Left cardiac atrium (tissue), 4 donors: ENCODE measurements at regions not wholly inside any gene's neighbourhood (a gene's known extent, or its start where the extent isn't known, plus 50 kb on each side); places are given as distances from the start of the nearest gene placed in this dataset.

Source experiments
- ATAC-seq, 2 donors: fragments of 200-7000 bp; cut with Tn5 transposase; one replicate each; pipeline ENCODE4 v1.9.1; 2020; ENCODE audit warnings: mild to moderate bottlenecking in 2 of 2, moderate library complexity in 2 of 2
- DNase-seq: peaks from one replicate; pipeline ENCODE4 v3.0.0-alpha.2; 2020
- intact Hi-C, 2 donors: fragments of 100-400 bp; cut with DNase I; formaldehyde crosslinking; loops; one replicate each; pipeline versions ENCODE4 v1.14.1 to v1.15.1; 2022 to 2023
- donor health status: DM: no; HTN: yes; CAD: no.
- donor health status: DM: no; HTN: yes; CAD: no; lungs with severe emphysema.
- donor health status: DM: yes; HTN: yes; CAD: no.
- donor health status: Dilated cardiomyopathy.

DNA sequence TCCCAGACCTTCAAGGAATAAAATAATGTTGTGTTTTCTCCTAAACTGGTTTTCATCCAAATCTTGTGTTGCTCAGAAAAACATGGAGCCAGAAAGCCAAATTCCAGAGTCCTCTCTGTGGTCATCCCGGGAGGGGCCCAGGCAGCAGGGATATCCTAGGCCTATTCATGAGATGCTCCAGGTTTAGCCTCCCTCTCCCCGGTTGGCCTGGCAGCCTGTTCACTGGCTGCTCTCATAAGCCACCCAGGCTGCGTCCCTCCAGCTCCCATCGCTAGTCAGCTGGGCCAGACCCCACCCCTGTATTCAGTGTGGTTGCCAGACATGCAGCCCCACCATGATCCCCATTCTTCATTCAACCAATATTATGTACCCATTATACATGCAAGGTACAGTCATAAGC, 113.4 kb upstream of the F3 start:
- ATAC-seq: no peak
- intact Hi-C loops: loop anchor here (5.0 to 10.0 kb wide), 2 partner anchors 118 to 120 kb away; no protein-coding TSS in a partner anchor
- no peak for DNase-seq

DNA sequence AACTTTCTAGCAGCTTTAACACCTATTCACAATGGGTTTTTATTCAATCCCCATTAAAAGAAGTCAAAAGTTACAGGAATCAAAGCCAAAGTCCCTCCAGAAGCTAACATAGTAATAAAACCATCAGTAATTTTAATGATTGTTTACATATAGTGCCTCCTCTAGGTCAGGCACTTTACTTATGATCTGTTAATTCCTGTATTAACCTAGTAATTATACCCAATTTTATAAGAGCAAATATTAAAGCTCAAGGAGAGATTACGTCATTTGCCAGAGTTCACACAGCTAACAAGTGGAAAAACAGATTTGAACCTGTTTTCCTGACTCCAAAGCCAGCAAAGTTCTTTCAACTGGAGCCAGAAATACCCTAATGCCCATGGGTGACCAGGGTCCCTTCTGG, 112.9 kb upstream of the F3 start:
- no peak for DNase-seq
- no peak for ATAC-seq
- intact Hi-C loops: loop anchor here (5.0 to 10.0 kb wide), 2 partner anchors 117 to 120 kb away; no protein-coding TSS in a partner anchor

DNA sequence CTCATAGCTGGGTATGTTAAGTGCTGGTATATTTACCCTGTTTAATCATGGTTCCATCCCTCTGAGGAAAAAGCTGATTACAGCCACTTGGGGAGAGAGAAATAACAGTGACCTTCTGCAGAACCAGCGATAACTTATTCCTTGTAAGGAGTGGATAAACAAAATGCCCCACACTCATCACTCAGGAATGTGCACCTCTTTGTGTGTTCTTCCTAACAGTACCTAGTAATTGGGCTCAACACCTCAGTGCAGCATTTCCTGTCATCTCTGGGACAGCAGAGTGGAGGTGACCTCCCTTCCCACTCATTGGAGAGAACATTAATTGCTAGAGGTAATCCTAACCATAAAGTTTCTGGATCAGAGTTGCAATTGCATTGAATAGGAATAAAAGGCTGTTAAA, 112.5 kb upstream of the F3 start:
- ATAC-seq: peak; percentile 31 to 34

DNA sequence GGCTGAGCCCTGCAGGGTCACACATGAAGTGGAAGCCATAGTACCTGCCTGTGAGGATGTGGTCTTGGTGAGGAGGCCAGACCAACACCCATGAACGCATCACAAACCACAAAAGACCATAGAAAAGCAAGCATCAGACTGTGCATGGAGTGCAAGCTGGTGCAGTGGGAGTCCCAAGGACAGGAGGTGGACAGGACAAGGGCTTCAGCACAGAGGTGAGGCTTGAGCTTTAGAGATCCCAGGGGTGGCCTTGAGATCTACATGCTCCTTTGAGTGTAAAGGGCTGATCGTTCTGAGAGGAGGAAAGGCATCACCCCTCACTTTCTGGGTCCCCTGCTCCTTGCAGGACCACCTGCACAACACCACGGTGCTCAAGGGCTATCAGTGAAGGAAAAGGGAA, 111.9 kb upstream of the F3 start:
- ATAC-seq: no peak
- intact Hi-C loops: loop anchor here (5.0 to 10.0 kb wide), 2 partner anchors 116 to 119 kb away; no protein-coding TSS in a partner anchor
- DNase-seq: no peak

More for the DNA sequence above, 112.5 kb upstream of the F3 start:
- intact Hi-C loops: loop anchor here (5.0 to 10.0 kb wide), 2 partner anchors 117 to 119 kb away; no protein-coding TSS in a partner anchor
- no peak for DNase-seq

DNA sequence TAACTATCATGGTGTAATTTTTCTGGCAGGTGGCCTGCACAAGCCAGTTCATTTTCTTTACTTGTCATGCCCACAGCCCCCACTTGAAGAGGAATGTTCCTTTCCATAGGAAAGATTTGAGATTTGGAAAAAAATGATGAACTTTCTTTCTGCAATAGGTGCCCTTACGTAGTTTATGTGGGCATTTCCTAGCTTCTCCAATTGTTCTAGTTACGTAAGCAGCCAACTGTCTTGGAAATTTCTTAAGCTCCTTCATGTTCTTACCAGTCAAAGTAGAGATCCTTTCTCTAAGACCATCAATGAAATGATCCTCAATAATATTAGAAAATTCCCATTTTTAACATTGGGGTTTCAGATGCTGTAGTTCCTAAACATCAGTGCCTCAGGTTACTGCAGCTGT, 109.5 kb upstream of the F3 start:
- intact Hi-C loops: loop anchor here (5.0 to 10.0 kb wide), 2 partner anchors 114 to 116 kb away; no protein-coding TSS in a partner anchor
- no peak for DNase-seq
- no peak for ATAC-seq

DNA sequence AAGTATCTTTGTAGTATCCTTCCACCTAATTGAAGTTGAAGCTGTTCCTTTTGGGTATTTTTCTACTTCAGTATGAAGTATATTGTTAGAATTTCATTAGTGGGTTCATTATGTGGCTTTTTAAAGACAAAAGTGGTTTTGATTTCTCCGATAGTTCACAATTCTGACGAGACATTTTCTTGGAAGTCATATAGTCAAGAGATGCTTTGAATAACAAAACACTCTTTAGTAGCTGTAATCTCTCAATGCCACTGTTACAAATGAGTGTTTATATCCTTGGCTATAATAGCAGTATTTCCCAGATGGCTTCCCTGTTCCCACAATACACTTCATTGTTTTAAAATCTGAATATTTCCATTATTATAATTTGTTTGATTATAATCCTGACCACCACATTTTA, 108.7 kb upstream of the F3 start:
- DNase-seq (no peak), ATAC-seq (no peak)
- intact Hi-C loops: loop anchor here (5.0 to 10.0 kb wide), 2 partner anchors 113 to 116 kb away; no protein-coding TSS in a partner anchor

DNA sequence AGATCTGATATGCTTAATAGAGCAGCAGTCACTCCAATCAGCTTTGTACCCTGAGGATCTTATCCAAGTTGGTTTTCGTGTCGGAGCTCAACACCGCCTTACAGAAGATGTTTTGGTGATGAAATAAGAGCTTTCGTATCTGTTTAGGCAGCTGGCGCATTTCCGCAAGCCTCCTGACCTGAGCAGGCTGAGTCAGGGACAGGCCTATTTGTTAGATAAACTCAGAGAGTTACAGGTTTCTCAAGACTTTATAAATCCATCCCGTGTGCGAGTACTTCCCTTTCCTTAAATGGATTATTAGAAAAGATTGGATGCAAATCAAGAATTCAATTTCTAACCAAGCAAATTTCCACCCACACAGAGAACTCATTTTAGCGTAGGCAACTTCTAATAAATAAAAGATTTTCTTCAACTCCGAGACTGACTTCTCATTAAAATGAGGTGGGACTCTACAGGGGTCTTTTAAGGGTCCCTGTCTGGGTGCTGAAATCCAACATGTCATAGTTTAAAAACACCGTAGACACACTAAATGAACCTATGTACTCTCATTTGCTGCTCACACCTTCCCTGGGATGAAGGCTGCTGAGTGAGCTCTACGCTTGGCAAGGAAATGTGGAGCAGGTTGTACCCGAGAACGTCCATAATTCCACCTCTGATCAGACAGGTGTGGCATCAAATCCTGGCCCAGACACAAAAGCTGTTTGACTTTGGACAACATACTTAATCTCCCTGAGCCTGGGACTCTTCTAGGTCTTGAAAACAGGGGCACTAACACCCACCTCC, 106.9 kb upstream of the F3 start:
- DNase-seq: peak; percentile 62

DNA sequence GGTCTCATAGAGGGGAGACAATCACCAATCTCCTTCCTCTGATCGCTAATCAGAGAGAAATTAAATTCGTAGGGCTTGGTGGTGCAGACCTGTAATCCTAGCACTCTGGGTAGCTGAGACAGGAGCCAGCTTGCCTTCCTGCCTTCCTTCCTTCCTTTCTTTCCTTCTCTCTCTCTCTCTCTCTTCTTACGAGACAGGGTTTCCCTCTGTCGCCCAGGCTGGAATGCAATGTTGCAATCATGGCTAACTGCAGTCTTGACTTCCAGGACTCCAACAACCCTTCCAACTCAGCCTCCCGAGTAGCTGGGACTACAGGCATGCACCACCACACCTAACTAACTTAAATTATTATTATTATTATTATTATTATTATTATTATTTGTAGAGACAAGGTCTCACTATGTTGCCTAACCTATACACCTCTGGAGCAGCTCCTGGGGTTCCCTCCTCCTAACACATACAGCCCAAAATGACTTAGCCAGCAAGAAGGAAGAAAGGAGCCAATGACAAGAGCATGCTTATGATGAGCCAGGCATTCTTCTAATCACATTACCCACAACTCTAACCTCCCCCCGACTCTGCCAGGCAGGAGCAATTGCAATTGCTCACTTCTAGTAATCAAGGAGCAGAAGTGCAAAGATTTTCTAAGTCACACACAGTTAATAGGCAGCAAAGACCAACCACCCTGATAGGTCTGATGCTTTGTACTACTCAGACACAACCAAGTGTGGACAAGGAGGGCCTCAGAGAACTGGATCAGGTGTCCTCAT, 105.4 kb upstream of the F3 start:
- no peak for ATAC-seq
- intact Hi-C loops: no loop called here
- DNase-seq: no peak

More for the DNA sequence above, 106.9 kb upstream of the F3 start:
- intact Hi-C loops: no loop called here
- ATAC-seq: peak; percentile 68 to 96

DNA sequence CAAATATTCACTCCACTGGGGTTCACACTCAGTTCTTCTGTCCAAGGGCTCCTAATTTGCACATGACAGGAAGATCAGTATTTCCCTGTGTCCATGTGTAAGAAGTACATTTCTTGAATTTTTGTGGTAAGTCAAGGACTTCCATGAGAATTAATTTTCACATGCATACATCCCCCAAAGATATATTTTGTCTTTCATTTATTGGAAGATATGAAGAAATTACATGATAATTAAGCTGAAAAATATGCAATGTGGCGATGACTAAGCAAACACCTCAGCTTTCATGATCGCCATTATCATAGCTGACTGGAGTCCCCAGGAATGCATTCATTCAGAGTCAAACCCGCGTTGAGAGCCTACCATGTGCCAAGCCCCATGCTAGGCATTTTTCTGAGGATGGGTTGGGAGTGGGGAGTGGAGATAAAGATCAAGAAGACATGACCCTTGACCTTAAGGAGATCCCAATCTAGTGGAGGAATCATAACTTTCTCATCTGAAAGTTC, 104.6 kb upstream of the F3 start:
- DNase-seq (no peak), ATAC-seq (no peak)
- intact Hi-C loops: no loop called here

DNA sequence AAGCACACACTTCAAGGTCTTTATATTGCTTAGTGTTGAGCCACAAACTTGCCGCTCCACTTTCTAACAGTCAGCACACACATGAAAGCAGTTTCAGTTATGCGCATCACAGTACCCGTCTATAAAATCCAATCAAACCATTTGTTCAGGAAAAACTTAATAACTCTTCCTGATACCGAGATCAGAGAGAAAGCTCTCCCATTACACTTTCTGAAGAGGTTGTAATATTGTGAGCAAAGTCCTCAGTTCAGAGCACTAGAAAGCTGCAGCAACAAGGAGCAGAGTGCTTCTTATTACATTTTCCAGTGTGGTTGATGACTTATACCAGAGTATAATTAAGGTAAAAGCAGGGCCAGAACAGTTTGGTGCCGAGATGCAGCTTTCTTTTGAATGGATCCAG, 102.8 kb upstream of the F3 start:
- DNase-seq (no peak), ATAC-seq (no peak)
- intact Hi-C loops: no loop called here

DNA sequence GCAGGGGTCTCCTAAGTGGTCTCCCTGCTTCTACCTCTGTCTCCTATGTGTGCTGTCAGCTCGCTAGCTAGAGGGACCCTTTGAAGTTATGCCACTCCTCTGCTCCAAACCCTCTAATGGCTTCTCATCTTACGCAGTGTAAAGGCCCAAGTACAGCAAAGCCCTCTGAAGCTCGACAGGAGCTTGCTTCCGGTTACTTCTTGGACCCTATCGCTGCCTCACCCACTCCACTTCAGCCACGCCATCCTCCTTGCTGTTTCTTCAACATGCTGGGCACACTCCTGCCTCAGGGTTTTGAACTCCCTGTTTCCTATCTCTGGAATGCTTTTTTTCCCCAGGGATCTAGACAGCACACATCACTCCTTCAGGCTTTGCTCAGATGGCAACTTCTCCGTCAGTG, 102.3 kb upstream of the F3 start:
- intact Hi-C loops: no loop called here
- no peak for DNase-seq
- no peak for ATAC-seq

DNA sequence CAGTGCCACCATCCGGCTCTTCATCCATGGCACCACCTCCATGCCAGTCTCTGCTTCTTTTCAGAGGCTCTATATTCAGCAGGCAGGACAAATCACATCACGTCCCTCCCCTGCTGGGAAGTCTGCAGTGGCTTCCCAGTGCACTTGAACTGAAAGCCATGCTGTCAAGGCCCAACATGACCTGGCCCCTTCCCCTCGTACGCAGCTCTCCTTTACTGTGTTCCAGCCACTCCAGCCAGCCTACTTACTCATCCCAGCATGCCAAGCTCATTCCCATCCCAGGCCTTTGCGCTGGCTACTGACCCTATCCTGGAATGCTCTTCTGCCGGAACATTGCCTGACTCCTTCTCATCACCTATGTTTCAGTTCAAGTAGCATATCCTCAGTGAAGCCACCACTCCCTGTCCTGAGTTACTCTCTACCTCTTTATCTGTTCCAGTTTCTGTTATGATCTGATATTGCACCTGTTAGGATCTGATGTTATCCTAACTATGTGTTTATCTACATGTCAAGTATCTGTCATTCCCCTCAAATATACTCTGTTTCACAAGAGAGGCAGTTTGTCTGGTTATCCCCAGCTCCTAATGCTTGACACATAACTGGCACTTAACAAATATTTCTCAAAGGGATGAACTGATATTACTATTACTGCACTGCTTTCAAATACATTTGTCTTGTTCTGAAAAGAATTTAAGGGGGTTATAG, 101.2 kb upstream of the F3 start:
- intact Hi-C loops: no loop called here
- DNase-seq: no peak
- peak; percentile 57 to 83 for ATAC-seq

DNA sequence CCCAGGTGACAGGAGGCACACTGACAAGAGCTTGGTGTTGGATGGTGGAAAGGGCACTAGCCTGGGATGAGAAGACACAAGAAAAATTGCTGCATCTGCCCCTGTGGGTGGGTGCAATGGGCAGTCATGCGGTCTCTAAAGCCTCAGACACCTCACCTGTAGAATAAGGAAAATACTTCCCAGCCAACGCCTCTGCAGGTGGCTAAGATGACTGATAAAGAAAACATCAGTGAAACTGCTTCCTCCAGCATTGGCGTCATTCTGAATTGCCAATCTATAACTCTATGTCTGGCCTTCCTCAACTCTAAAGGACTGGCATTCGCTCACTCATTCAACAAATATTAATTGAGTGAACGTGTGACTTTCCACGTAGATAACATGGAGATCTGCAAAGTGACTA, 100.4 kb upstream of the F3 start:
- DNase-seq (no peak), ATAC-seq (no peak)
- intact Hi-C loops: no loop called here

DNA sequence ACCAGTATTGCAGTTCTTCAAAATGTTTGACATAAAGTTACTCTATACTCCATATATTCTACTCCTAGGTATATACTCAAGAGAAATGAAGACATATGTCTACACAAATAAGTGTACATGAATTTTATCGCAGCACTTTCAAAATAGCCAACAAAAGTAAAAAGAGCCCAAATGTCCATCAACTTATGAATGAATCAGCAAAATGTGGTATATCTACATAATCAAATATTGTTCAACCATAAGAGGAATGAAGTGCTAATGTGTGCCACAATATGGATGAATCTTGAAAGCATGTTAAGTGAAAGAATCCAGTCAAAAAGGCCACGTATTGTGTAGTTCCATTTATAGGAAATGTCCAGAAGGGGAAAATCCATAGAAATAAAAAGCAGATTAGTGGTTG, 98.6 kb upstream of the F3 start:
- no peak for ATAC-seq
- no peak for DNase-seq
- intact Hi-C loops: no loop called here

DNA sequence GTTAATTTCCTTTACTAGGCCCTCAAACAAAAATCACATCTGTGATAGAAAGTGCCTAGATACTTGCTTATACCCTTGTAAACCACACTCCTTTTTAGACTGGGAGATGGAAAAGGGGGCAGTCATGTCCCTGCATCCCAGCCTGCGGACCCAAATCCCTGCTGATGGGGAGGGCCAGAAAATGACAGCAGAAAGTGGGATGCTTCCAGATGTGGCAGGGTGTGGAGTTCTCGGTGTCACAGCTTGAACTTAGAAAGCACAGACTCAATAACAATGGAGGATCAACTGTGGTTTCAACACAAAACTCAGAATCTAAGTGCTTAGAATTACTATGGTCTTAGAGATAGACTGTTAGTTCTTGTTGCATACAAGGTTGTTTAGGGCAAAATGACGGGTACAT, 95.6 kb upstream of the F3 start:
- DNase-seq: no peak
- ATAC-seq: no peak
- intact Hi-C loops: no loop called here

DNA sequence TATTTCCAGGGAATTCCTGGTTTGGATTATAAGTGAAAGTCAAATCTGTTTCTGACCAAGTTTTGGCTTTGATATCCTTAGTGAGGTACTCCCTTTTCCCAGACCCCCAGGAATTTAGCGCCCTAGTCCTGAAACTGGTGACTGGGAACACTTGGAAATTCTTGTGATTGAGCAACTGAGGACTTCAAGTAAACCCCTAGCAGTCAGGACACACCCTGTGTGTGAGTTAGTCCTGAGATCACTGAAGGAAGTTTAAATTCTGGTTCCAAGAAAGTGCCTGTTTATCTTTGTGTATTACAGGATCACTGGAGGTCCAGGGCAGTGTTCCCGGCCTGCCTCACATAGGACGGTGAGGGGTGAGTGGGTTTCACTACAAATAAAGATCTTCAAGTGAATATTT, 95.1 kb upstream of the F3 start:
- DNase-seq (no peak), ATAC-seq (no peak)
- intact Hi-C loops: no loop called here

DNA sequence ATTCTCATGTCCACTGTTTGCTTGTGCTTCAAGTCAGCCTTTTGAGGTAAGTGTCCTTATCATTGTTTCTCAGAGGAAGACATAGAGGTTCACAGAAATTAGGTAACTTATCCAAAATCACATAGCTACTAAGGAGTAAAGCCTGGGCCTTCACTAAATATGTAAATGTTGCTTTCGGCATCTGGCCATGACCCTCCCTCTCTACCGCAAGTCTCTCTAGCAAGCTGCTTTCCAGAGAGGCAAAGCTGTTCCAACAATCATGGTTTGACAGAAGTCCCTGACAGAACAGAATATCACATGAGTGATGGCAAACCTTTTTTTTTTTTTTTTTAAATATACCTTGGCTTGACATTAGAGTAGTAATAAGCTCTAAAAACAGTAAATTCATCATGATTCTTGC, 94.5 kb upstream of the F3 start:
- intact Hi-C loops: no loop called here
- no peak for ATAC-seq
- no peak for DNase-seq

DNA sequence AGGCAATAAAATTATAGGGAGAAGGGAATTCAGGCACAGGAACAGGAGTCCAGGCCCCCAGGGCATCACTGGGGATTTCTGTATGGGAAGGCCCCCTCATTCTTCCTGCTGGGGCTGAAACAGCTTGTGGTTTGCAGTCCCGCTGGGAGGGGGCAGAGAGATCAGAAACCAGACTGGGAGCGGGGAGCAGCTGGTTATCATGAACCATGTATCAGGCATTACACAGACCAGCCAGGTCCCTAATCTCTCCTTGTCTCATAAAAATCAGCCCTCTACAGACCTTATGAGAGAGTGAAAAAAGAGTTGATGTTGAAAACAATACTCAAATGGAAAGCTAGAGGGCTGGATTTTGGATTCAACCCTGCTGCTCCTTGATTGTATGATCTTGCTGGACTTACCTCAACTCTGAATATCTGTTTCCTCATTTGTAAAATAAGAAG, 93.4 kb upstream of the F3 start:
- no peak for ATAC-seq
- DNase-seq: no peak
- intact Hi-C loops: no loop called here

DNA sequence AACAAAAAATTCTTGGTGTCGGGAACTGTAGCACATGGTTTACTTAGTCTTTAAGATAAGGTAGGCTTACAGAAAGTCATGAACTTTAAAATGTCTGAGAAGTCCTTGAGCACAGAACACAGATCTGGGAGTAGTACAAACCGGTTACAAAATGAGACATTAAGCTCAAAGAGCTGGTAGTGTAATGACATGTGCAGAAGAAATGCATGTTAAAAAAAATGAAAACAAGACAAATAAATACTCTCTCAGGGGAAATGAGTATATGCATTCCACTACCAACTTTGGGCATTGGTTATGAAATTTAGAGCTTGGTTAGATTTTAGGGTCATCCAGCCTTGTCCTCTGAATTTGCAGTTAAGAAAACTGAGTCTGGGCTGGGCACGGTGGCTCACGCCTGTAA, 91.5 kb upstream of the F3 start:
- intact Hi-C loops: no loop called here
- ATAC-seq: no peak
- no peak for DNase-seq
